ENCODE measurements at regions not wholly inside any gene's neighbourhood (a gene's known extent, or its start where the extent isn't known, plus 50 kb on each side); places are given as distances from the start of the nearest gene placed in this dataset.

DNA sequence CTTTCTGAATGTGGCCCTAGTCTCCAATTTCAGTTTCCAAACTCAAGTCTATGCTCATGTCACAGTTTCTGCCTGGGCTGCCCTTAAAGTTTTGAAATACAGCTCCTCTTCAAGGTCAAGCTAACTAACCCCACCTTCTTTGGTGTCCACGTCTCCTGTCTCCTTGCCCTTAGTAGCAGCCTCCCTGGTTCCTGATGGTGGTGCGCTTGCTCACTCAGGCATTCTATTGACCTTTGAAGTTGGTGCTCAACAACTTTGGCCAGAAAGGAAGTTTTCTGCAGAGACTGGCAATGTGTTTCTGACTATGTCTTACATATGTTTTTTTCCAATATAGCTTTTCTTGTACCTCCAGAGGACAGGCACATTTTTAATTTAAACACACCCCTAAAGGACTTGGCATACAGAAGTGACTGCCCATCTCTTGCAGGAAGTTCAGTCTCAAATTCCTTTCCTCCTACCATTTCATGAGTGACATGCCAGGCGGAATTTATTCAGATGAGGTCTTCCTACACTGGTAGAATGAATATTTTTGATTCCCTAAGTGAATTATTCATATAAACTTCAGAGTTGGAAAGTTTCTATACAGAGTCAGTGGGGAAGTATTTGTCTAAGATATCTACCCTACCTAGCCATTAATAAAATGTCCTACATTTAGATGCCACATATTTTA lies 364.3 kb upstream of the USP24 start:
- DNase-seq (ENCODE audit: low spot score), result no peak

DNA sequence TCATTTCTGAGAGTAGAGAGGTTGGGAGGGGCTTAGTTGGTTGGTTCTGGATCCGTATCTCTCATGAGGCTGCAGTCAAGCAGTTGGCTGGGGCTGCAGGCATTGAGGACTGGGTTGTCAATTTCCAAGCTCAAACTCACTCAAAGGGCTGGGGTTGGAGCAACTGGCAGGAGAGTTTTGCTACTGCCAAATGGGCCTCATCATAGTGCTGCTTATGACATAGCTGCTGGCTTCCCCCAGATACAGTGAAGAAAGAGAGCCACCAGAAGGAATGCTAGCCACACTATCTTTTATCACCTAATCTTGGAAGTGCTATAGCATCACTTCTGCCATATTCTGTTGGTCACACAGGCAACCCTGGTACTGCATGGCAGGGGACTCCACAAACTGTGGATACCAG lies 363.5 kb upstream of the USP24 start:
- DNase-seq (ENCODE audit: low spot score), result no peak

DNA sequence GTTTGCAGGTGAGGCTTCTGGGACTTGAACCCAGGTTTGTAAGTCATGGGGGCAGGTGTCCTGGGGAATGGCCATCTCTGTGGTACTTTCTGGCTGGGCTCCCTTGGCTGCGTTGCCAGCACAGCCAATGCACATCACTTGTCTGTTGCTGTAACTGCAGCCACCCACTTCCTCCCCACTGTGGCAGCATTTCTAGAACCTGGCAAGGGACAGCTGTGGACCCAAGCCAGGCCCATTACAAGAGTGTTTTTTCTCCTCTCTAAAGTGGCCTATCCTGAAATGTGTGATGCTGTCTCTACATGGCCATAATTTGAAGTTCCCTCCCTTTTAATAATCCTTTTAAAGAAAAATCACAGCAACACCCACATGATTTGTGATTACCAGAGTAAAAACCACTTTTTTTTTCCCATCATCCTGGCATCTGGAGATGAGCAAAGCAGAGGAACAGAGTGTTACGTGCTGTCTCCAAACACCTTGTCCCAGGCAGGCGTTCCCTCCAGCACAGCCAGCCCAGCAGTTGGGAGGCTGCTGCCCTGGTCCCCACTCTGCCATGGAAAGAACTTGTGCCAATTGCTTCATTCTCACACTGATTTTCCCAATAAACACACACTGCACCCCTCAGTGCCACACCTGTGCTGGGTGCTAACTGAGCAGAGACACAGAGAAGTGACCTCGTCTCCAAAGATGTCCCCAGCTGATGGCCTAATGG lies 360.6 kb upstream of the USP24 start:
- DNase-seq (ENCODE audit: low spot score), result no peak

DNA sequence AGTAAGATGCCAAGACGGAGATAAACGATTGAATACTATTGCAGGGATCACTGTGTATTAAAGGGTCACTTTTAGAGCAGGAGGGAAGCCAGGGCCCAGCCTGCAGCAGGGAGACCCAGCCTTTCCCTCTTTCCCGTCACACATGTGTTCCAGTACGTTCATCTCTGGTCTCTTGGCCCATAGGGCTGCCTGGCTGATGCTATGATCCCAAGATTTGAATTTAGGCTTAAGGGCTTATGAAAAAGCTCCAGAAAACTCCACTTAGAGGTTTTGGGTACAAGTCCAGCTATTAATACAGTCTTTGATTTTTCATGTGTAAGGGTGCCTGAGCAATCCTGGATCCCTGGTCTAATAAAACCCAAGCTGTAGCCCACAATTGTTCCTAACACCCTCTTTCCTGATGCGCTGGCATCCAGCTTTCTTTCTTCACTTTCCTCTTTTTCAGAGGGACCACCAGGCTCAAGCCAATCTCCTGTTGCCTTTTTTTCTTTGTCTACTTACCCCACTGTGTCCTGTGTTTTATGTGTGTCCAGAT lies 359.6 kb upstream of the USP24 start:
- no peak for DNase-seq (ENCODE audit: low spot score)

DNA sequence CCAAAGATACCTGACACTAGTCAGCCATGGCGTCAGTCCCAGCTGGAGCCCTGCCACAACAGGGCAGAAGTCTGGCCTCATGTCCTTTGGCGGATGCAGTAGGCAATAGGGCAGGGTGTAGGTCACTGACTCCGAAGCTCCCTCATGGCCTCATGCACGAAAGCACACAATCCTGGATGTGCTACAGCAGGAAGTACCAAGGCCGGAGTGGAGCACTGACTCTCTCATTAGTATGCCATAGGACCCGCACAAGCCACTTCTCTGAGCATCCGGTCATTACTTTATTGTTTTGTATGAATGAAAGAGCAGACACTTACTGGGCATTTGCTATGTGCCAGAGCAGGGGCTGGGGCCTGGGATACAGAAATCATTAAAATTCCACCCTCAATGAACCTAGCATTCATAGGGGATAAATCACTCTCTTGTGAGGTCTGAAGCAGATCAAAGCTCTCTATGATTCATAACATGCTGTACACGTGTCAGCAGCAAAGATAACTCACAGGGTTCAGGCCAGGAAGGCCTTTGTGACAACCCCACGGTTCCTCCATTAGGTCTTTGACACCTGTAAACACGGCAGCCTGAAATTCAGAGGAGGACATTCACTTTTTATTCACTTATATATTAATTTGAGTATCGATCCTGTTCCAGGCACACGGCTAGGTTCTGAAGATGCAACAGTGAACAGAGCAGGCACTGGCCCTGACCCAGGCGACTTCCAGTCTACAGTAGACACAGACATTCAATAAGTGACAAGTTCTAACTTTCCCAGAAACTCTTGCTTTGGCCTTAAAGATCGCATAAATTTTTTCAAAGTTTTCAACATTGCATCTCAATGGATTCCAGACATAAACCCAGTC lies 357.9 kb upstream of the USP24 start:
- DNase-seq (ENCODE audit: low spot score), result no peak

DNA sequence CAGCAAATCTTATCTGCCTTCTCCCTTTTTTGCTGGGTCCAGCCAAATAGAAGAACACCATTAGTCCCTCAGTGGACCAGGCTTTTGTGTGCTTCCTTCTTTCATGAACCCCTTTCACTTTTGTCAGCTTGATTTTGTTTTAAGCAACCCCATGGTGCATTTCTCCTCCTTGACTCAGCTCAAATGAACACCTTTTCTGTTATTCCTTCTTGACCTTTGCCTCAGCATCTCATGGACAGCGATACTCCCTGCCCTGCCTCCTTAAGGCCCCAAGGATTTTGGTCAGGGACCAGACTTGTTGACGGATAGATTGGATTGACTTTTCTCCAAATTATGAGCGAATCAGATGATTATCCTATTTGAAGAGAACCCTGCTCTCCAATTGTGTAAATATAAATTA lies 356.6 kb upstream of the USP24 start:
- no peak for DNase-seq (ENCODE audit: low spot score)

DNA sequence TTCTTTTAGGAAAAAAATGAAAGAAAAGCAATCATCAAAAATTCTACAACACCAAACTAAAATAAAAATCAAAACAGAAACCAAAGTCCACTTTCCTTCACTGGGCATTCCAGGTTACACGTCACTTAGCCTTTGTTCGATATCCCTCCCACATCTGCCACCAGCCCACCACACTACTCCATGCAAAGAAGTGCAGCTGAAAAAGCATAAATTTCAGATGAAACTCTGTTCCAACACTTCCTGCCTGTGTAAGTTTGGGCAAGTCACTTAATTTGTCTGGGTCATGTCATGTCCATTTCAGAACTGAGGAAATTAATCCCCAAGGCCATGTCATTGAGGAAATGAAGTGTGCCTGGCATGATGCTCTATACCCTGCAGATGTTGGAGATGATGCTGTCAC lies 354.3 kb upstream of the USP24 start:
- DNase-seq (ENCODE audit: low spot score), result no peak

DNA sequence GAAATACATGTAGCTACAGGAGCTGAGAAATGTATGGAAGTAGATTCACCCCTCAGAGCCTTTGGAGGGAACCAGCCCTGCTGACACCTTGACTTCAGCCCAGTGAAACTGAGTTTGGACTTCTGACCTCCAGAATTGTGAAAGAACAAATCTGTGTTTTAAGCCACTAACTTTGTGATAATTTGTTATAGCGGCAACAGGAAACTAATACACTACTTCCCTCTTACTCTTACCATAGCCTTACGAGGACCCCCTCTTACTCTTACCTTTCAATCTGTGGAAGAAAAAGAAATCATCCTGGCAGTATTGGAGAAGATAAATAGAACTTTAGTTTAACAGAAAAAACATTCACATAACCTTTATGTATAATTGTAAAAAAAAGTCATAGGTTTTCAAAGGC lies 353.6 kb upstream of the USP24 start:
- DNase-seq (ENCODE audit: low spot score), result no peak

DNA sequence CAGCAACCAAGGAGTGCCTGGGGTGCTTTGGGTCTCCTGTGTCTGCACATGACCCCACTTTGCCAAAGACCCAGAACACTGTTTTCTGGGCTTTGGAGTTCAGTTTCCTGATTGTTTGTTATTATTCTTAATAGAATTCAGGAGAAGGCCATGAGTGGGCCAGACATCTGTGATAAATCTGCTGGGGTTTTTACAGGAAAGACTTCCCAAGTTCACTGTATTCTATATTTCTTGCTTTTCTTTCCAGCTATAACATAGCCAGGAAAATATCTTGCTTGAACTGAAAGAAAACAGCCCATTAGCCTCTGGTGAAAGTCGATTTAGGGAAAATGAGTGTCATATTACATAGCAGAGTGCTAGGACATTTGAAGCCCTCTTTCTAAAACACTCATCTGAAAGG lies 345.1 kb upstream of the USP24 start:
- DNase-seq (ENCODE audit: low spot score), result no peak

DNA sequence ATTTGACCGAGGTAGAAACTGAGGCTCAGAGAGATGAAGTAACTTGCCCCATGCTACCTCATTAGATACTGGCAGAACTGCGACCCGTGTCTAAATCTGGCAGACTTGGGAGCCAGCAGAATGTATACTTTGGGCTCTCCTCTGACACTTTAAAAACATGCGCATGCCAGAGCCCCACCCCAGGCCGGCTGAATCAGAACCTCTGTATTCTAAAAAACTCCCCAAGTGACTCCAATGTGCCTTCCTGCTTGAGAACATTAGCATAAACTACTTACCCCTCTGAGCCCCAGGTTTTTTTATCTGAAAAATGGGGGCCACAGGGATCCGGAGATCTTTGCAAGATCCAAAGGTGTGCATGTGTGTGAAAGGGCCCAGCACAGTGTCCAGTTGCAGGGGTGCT lies 344.7 kb upstream of the USP24 start:
- no peak for DNase-seq (ENCODE audit: low spot score)

DNA sequence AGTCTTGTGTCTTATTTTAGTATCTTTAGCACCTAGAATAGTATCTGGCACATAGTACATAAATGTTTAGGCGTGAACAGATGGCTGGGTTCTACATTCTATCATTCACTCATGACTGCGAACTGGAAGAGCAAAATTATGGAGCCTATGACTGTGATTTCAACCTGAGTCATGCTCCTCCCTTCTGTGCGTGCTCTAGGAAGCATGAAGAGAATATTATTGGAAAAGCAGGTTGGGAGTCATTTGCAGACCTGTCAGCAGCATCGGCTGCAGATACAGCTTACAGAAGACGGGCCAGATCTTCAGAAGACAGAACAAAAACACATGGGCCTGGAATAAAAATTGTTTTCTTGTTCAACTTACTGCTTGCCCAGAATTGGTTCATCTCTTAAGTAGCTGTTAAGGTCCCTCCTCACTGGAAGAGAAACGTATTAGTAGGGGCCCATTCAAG lies 344.0 kb upstream of the USP24 start:
- no peak for DNase-seq (ENCODE audit: low spot score)

DNA sequence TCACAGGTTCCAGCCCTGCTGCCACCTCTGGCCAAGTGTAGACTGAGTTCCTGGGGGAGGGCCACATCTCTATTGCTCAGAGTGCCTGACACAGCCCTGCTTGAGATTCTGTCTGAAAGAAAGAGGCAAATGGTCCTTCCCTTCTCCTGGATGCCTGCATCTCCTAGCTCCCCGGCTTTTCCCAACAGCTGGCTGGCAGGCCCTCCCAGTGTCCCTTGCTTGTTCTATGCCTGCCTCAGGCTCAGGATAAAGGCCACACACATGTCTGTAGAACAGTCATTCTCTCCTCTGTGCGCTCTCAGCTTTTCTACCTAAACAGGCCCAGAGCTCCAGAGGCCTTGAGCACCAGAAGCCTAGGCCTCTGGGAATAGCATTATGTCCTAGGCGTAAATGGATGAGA lies 343.4 kb upstream of the USP24 start:
- DNase-seq (ENCODE audit: low spot score), result no peak

DNA sequence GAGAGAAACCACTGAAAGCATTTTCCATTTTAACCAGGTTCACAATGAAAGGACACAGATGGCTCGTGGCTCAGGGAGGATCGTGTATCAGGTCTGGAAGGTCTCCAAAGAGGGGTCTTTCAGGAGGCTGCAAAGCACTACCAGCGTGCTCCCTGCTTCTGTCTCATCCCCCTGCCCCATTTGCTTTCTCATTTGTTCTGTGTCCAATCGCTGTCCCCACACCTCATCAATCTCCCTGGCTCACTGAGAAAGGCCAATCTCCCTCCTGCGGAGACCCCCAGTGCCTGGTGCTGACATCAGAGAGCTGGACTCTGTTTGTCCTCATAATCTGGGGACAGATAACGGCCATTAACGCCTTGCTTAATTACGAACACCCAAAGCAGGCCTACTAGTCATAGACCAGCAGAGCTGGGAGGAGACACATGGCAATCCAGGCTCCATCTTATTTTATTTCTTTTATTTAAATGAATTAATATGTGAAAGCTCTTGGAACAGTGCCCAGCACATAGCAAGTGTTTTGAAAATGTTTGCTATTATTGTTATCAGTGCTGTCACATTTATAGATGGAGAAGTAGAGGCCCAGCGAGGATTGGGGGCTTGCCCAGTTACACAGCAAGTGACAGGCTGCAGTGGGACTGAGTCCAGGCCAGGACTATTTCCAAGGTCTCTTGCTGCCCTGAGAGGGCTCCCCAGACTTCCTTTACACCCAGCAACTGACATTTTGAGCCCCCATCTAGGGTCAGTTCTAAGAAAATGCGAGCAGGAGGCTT lies 341.0 kb upstream of the USP24 start:
- no peak for DNase-seq (ENCODE audit: low spot score)

DNA sequence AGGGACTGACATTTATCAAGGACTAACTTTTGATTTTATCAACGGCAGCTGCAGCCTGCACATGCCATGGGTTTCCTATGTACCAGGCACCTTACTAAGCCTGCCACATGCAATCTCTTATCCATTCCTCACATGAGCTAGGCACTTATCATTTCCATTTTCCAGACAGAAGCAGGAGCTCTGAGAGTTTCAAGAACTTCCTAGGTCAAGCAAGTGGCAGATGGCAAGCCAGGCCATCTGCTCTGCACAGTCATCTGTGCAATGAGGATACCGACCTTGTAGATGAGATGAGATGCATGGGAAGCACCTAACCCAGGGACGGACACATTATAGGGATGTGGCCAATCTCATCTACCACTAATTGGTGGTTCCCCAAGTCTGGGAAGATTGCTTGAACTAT lies 339.4 kb upstream of the USP24 start:
- DNase-seq (ENCODE audit: low spot score), result no peak

DNA sequence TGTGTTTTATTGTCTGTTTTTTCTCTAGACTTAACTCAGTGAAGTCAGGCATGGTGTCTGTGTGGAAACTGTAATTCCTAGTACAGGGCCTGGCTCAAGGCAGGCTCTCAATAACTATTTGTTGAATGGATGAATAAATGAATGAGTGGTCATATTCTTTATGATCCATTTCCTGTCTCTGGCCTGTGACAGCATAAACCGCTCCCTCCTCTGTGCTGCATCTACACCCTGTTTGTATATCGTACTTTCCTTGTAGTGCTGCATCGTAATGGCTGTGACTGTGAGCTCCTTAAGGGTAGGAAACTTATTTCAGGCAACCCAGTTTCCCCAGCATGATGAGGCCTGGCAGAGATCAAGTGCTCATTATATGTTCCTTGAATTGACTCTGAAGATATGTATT lies 337.5 kb upstream of the USP24 start:
- no peak for DNase-seq (ENCODE audit: low spot score)

DNA sequence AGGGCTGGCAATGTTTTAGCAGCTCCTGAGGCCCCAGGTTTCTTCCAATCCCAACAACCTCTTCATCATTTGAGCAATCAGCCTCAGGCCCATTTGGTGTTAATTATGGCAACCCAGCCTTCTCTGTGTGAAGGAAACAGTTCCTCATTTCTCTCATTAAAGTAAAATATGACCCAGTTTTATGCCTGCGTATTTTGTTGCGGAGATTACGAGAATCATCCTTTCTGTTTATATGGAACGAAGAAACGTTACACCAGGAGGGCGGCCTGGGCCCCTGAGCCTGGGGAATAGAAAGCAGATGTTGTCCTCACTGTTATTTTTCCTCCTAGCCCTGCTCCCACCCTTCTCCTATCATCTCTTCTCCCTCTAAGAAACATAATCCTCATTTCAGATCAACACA lies 332.2 kb upstream of the USP24 start:
- no peak for DNase-seq (ENCODE audit: low spot score)

DNA sequence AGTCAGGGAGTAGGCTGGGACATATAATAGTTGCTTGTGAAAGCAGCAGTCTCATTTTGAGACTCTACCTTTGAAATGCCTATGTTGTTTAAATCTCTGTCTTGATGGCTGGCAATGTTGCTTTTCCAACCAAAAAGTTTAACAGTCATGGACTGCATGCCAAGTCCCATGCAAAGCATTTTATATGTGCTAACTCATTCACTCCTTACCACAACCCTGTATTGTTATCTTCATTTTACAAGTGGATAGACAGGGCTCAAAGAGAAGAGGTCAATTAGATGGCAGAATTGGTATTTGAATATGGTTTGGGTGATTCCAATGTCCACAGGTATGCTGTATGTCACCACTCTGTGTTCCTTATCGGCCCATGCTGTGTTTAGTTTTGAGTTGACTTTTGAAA lies 331.4 kb upstream of the USP24 start:
- no peak for DNase-seq (ENCODE audit: low spot score)

DNA sequence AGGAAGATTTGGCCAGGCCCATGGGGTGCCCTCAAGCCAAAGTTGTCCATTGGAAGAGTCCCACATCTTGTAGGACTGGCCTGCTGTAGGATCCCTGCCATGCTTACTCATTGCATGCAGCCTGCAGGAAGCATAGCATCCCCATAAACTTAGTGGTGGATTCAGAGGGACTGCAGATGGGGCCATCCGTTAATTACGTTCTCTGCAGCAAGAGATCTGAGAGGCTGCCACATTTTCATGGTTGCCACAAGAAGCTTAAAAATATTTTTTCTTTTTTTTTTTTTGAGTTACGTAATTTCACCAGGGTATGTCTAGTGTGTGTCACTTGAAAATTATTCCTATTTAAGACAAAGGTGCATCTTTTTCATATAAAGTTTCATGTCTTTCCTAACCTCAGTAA lies 329.7 kb upstream of the USP24 start:
- no peak for DNase-seq (ENCODE audit: low spot score)

DNA sequence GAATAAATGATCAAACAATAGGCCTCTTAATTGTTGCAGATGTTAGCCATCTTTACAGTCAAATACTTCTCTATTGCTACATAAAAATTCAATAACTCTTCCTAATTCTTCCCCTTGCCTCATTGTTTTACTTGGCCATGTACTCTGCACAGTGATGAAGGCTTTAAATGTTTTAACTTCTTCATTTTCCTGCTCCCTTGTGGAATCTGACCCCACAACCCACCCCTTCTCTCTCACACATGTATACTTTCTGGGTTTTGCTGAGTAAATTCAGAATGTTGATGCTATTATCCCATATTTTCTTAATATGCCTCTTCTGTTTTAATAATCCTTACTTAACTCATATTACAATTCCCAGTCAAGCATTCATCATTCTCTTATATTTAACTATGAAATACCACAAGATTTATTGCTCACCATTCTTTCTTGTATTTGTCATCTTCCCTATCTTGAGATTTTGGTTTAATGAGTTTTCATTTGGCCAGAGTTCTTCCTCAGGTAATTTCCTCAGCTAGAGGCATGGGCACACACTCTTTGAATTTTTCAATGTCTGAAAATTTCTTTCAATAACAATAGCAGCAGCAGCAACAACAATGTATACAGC lies 327.8 kb upstream of the USP24 start:
- DNase-seq (ENCODE audit: low spot score), result no peak

DNA sequence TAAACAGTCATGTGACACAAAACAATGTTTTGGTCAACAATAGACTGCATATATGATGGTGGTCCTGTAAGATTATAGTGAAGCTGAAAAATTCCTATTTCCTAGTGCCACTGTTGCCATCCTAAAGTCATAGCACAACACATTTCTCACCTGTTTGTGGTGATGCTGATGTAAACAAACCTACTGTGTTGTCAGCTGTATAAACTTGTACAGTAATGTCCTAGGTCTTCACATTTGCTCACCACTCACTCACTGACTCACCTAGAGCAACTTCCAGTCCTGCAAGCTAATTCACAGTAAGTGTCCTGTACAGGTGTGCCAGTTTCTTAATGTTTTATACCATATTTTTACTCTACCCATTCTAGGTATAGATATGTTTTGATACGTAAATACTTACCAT lies 326.1 kb upstream of the USP24 start:
- no peak for DNase-seq (ENCODE audit: low spot score)

DNA sequence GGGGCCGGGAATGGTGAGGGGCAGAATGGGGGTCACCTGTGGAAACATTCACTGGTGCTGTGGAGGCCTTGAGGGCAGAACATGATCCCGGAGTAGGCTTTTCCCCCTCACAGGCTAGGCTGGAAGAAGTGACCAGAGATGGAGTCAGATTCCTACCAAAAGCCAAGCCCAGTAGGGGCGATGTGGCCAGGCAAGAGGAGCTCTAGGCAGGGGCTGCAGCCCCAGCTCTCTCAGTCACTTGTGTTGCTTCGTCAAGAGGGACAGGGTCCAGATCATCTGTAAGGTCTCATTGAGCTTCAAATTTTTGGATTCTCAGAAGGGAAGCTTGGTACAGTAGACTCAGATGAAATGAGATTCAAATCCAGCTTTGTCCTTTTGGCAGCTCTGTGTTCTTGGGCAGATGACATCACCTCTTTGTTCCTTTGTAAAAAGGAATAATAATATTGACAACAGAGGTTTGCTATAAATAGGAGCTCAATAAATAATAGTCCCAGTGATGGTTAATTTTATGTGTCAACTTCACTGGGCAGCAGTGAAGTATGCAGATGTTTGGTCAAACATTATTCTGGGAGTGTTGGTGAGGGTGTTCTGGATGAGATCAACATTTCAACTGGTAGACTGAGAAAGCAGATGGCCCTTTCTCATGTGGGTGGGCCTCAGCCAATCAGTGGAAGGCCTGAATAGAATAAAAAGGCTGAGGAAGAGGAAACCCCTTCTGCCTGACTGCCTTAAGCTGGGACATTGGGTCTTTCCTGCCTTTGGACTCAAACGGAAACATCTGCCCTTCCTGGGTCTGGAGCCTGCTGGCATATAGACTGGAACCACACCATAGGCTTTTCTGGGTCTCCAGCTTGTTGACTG lies 324.7 kb upstream of the USP24 start:
- no peak for DNase-seq (ENCODE audit: low spot score)

Data from iPS-NIHi11 (cell line).